ENCODE measurements at regions not wholly inside any gene's neighbourhood (a gene's known extent, or its start where the extent isn't known, plus 50 kb on each side); places are given as distances from the start of the nearest gene placed in this dataset.

- Histone ChIP-seq H3K27me3 (no peaks in the 10 kb centered on the region), H3K4me3 (no peak overlapping the region), H3K4me1 (no peaks in the 10 kb centered on the region), H3K9me3 (no peaks in the 10 kb centered on the region), H3K27ac (no peak overlapping the region), H3K36me3 (no peaks in the 10 kb centered on the region)
- ATAC-seq (no peak), DNase-seq (no peak)
- intact Hi-C loops (cut with DNase I): no loop called here
- no peak for TF ChIP-seq CTCF (IDR thresholded peaks at IDR 0.05)
Observed at GRCh38 chr13:106898231-106898630, 330.3 kb upstream of the ARGLU1 start.

- Histone ChIP-seq H3K27ac (no peak overlapping the region), H3K9me3 (no peaks in the 10 kb centered on the region), H3K4me3 (no peak overlapping the region), H3K4me1 (no peaks in the 10 kb centered on the region), H3K36me3 (no peaks in the 10 kb centered on the region), H3K27me3 (no peaks in the 10 kb centered on the region)
- no peak for TF ChIP-seq CTCF (IDR thresholded peaks at IDR 0.05)
- intact Hi-C loops (cut with DNase I): no loop called here
- no peak for DNase-seq
- ATAC-seq: no peak
Observed at GRCh38 chr13:106888148-106888547, 320.2 kb upstream of the ARGLU1 start.

GRCh38 chr13:106887686-106888085 is 319.7 kb upstream of the ARGLU1 start:
- H3K4me1 ChIP-seq: no peaks in the 10 kb centered on the region
- no peak overlapping the region for H3K27ac ChIP-seq
- intact Hi-C loops (cut with DNase I): no loop called here
- H3K27me3 ChIP-seq: no peaks in the 10 kb centered on the region
- H3K36me3 ChIP-seq: no peaks in the 10 kb centered on the region
- H3K9me3 ChIP-seq: no peaks in the 10 kb centered on the region
- no peak overlapping the region for H3K4me3 ChIP-seq
- TF ChIP-seq CTCF (IDR thresholded peaks at IDR 0.05): no peak
- ATAC-seq (no peak), DNase-seq (no peak)

- Histone ChIP-seq H3K4me1 (no peaks in the 10 kb centered on the region), H3K27me3 (no peaks in the 10 kb centered on the region), H3K9me3 (no peaks in the 10 kb centered on the region), H3K4me3 (no peak overlapping the region), H3K27ac (no peak overlapping the region), H3K36me3 (no peaks in the 10 kb centered on the region)
- intact Hi-C loops (cut with DNase I): no loop called here
- no peak for ATAC-seq
- no peak for DNase-seq
- no peak for TF ChIP-seq CTCF (IDR thresholded peaks at IDR 0.05)
Observed at GRCh38 chr13:106883976-106884375, 316.0 kb upstream of the ARGLU1 start.

- no peaks in the 10 kb centered on the region for H3K4me1 ChIP-seq
- H3K27me3 ChIP-seq: no peaks in the 10 kb centered on the region
- ATAC-seq: no peak
- intact Hi-C loops (cut with DNase I): no loop called here
- H3K4me3 ChIP-seq: no peak overlapping the region
- DNase-seq: no peak
- no peak overlapping the region for H3K27ac ChIP-seq
- H3K9me3 ChIP-seq: peaks cover 0 to 3% of the 10 kb centered on the region in 2 donors
- no peak for TF ChIP-seq CTCF (IDR thresholded peaks at IDR 0.05)
- no peaks in the 10 kb centered on the region for H3K36me3 ChIP-seq
Observed at GRCh38 chr13:106882246-106882645, 314.3 kb upstream of the ARGLU1 start.

Data from left lung (tissue), 4 donors.